ENCODE measurements at regions not wholly inside any gene's neighbourhood (a gene's known extent, or its start where the extent isn't known, plus 50 kb on each side); places are given as distances from the start of the nearest gene placed in this dataset.

- Histone ChIP-seq H3K36me3 (ENCODE audit: control insufficient read depth, insufficient read depth, low read length) (no peaks in the 10 kb centered on the region), H3K4me3 (ENCODE audit: low read depth, low read length) (no peak overlapping the region), H3K27me3 (ENCODE audit: control insufficient read depth, insufficient read depth, low read length) (no peaks in the 10 kb centered on the region)
- DNase-seq (ENCODE audit: low read depth), result no peak
- TF ChIP-seq CTCF (IDR thresholded peaks at IDR 0.05; ENCODE audit: insufficient read depth, low read length, poor library complexity, severe bottlenecking), result no peak
Measured at GRCh38 chr14:83309833-83310232, 1776.2 kb upstream of the SEL1L start.

- H3K27me3 ChIP-seq (ENCODE audit: control insufficient read depth, insufficient read depth, low read length), result no peaks in the 10 kb centered on the region
- TF ChIP-seq CTCF (IDR thresholded peaks at IDR 0.05; ENCODE audit: insufficient read depth, low read length, poor library complexity, severe bottlenecking), result no peak
- no peak overlapping the region for H3K4me3 ChIP-seq (ENCODE audit: low read depth, low read length)
- DNase-seq (ENCODE audit: low read depth), result no peak
- no peaks in the 10 kb centered on the region for H3K36me3 ChIP-seq (ENCODE audit: control insufficient read depth, insufficient read depth, low read length)
Measured at GRCh38 chr14:83312511-83312910, 1778.9 kb upstream of the SEL1L start.

DNA sequence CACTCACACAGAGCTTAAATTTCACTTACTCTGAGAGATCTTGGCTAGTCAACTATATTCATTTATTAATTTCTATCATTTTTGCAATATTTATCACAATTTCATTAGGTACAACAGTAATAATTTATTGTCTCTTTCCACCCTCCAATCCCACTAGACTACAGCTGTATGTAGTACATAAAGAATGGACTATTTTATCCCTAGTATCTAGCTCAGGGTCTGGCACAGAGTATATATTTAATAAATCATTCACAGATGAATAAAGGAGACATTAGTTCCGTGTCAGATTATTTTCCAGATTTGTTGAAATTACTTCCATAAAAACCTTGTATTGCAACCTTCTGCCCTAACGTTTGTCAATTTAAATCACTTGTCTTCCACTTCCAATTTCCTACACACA is 1781.1 kb upstream of the SEL1L start:
- H3K4me3 ChIP-seq (ENCODE audit: low read depth, low read length), result no peak overlapping the region
- H3K36me3 ChIP-seq (ENCODE audit: control insufficient read depth, insufficient read depth, low read length), result no peaks in the 10 kb centered on the region
- no peak for DNase-seq (ENCODE audit: low read depth)
- no peak for TF ChIP-seq CTCF (IDR thresholded peaks at IDR 0.05; ENCODE audit: insufficient read depth, low read length, poor library complexity, severe bottlenecking)
- no peaks in the 10 kb centered on the region for H3K27me3 ChIP-seq (ENCODE audit: control insufficient read depth, insufficient read depth, low read length)

DNA sequence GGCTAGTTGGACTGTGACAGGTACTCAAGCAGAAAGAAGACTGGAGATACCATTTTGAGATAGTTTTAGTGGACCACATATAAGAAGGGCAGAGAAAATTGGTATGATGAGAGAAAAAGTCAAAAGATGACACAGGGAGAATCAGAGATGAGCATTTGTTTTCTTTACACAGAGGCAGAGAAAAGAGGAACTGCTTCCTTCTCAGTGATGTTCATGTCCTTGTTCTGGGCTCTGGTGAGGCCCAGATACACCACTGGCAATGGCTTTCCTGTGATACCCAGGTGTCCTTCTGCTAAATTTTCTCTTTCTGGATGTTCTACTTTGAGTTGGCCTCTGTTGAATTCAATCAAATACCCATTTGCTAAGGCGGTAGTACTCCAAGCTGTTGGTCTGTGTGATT is 1782.7 kb upstream of the SEL1L start:
- no peak overlapping the region for H3K4me3 ChIP-seq (ENCODE audit: low read depth, low read length)
- H3K27me3 ChIP-seq (ENCODE audit: control insufficient read depth, insufficient read depth, low read length), result no peaks in the 10 kb centered on the region
- H3K36me3 ChIP-seq (ENCODE audit: control insufficient read depth, insufficient read depth, low read length), result no peaks in the 10 kb centered on the region
- no peak for DNase-seq (ENCODE audit: low read depth)
- no peak for TF ChIP-seq CTCF (IDR thresholded peaks at IDR 0.05; ENCODE audit: insufficient read depth, low read length, poor library complexity, severe bottlenecking)

- TF ChIP-seq CTCF (IDR thresholded peaks at IDR 0.05; ENCODE audit: insufficient read depth, low read length, poor library complexity, severe bottlenecking), result no peak
- Histone ChIP-seq H3K27me3 (ENCODE audit: control insufficient read depth, insufficient read depth, low read length) (no peaks in the 10 kb centered on the region), H3K4me3 (ENCODE audit: low read depth, low read length) (no peak overlapping the region), H3K36me3 (ENCODE audit: control insufficient read depth, insufficient read depth, low read length) (no peaks in the 10 kb centered on the region)
- DNase-seq (ENCODE audit: low read depth), result no peak
Measured at GRCh38 chr14:83320837-83321236, 1787.2 kb upstream of the SEL1L start.

- no peak for TF ChIP-seq CTCF (IDR thresholded peaks at IDR 0.05; ENCODE audit: insufficient read depth, low read length, poor library complexity, severe bottlenecking)
- H3K27me3 ChIP-seq (ENCODE audit: control insufficient read depth, insufficient read depth, low read length), result no peaks in the 10 kb centered on the region
- no peaks in the 10 kb centered on the region for H3K36me3 ChIP-seq (ENCODE audit: control insufficient read depth, insufficient read depth, low read length)
- DNase-seq (ENCODE audit: low read depth), result no peak
- H3K4me3 ChIP-seq (ENCODE audit: low read depth, low read length), result no peak overlapping the region
Measured at GRCh38 chr14:83331513-83331912, 1797.9 kb upstream of the SEL1L start.

All from kidney epithelial cell (primary cell).